ENCODE measurements at regions not wholly inside any gene's neighbourhood (a gene's known extent, or its start where the extent isn't known, plus 50 kb on each side); places are given as distances from the start of the nearest gene placed in this dataset.
"Not testable (repeated sequence)": the region's sequence is repeated elsewhere in the genome, so short reads cannot be mapped to it uniquely, and the experiment has no call there.

DNA sequence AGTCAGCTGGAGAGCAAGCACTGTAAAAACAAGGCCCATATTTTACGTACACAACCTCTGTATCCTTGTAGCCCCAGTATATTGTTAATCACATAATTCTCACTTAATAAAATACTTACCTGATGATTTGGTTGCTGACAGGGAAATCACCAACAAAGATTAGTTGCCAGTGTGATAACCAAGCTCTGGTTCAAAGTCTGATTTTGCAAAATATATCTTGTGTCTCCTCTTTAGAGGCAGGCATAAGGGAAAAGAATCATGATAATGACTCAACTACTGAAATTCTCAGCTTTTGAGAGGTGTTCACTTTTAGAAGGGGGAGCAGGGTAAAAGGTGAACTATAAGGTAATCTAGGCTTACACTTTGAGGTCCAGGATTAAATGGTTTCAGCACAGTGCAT lies 351.1 kb upstream of the CD180 start:
- Histone ChIP-seq H3K4me1 (ENCODE audit: control insufficient read depth, extremely low read depth, insufficient read depth, low read length) (peaks cover 5% of the 10 kb centered on the region), H4K20me1 (replicated peaks; ENCODE audit: control insufficient read depth, extremely low read depth, insufficient read depth, low read length) (no peaks in the 10 kb centered on the region), H3K79me2 (ENCODE audit: control insufficient read depth, insufficient read depth, low read length) (no peaks in the 10 kb centered on the region), H3K9ac (replicated peaks; ENCODE audit: extremely low read depth, insufficient read depth, low read length) (no peak overlapping the region), H3K4me2 (ENCODE audit: insufficient read depth, low read length) (no peak overlapping the region), H3K36me3 (ENCODE audit: control insufficient read depth in 2 of 2, extremely low read depth in 1 of 2, insufficient read depth in 2 of 2, low read length in 2 of 2) (no peaks in the 10 kb centered on the region), H3K27ac (ENCODE audit: insufficient read depth, low read depth, low read length) (no peak overlapping the region), H3K4me3 (replicated peaks in 1 of 3; ENCODE audit: insufficient read depth in 1 of 3, low read depth in 1 of 3, low read length in 3 of 3) (no peak overlapping the region), H3K9me3 (replicated peaks; ENCODE audit: control insufficient read depth, insufficient read depth, low read length) (no peaks in the 10 kb centered on the region), H3K27me3 (ENCODE audit: control insufficient read depth in 2 of 2, insufficient read depth in 2 of 2, low read length in 2 of 2) (no peaks in the 10 kb centered on the region), H2AFZ (ENCODE audit: low read depth, low read length) (no peak overlapping the region), H3K9me1 (replicated peaks; ENCODE audit: control insufficient read depth, extremely low read depth, insufficient read depth, low read length) (no peaks in the 10 kb centered on the region)
- TF ChIP-seq FOS (IDR thresholded peaks at IDR 0.05; ENCODE audit: borderline replicate concordance, insufficient read depth, low read length) = no peak
- TF ChIP-seq EZH2 (IDR thresholded peaks at IDR 0.05; ENCODE audit: borderline replicate concordance, low read depth, low read length, severe bottlenecking) = no peak
- TF ChIP-seq CTCF (IDR thresholded peaks at IDR 0.05; ENCODE audit: extremely low read depth in 1 of 2, insufficient read depth in 1 of 2, low read depth in 1 of 2, low read length in 2 of 2) = no peak
- TF ChIP-seq POLR2AphosphoS5 (IDR thresholded peaks at IDR 0.05; ENCODE audit: insufficient read depth, low read depth, low read length) = no peak
- no peak for TF ChIP-seq POLR2A (IDR thresholded peaks at IDR 0.05; ENCODE audit: low read depth, low read length)
- TF ChIP-seq MAX (IDR thresholded peaks at IDR 0.05; ENCODE audit: insufficient read depth, insufficient read length) = no peak
- no peak for TF ChIP-seq JUN (IDR thresholded peaks at IDR 0.05; ENCODE audit: borderline replicate concordance, insufficient read depth, insufficient read length, low read depth)
- TF ChIP-seq MYC (IDR thresholded peaks at IDR 0.05; ENCODE audit: low read depth, low read length) = no peak
- no TSS peak for BruUV-seq (replicated peaks)
- dilution Hi-C loops (cut with MboI; ENCODE audit: extremely low pct_ligation_motif_present, low sequenced_read_pairs) (no loop called here), intact Hi-C loops (cut with micrococcal nuclease) (no loop called here)
- ChIA-PET CTCF (no interaction called here), POLR2A (no interaction called here)
- FAIRE-seq (no peak), DNase-seq (ENCODE audit: low read depth, low spot score) (no peak)

- H3K9me1 ChIP-seq (replicated peaks; ENCODE audit: control insufficient read depth, extremely low read depth, insufficient read depth, low read length); H3K36me3 ChIP-seq (ENCODE audit: control insufficient read depth in 2 of 2, extremely low read depth in 1 of 2, insufficient read depth in 2 of 2, low read length in 2 of 2); DNase-seq (ENCODE audit: low read depth, low spot score); H3K9ac ChIP-seq (replicated peaks; ENCODE audit: extremely low read depth, insufficient read depth, low read length); H3K4me1 ChIP-seq (ENCODE audit: control insufficient read depth, extremely low read depth, insufficient read depth, low read length); H3K4me3 ChIP-seq (replicated peaks in 1 of 3; ENCODE audit: insufficient read depth in 1 of 3, low read depth in 1 of 3, low read length in 3 of 3); POLR2A ChIA-PET; H3K79me2 ChIP-seq (ENCODE audit: control insufficient read depth, insufficient read depth, low read length); FAIRE-seq; H3K27me3 ChIP-seq (ENCODE audit: control insufficient read depth in 2 of 2, insufficient read depth in 2 of 2, low read length in 2 of 2); CTCF ChIA-PET; H3K27ac ChIP-seq (ENCODE audit: insufficient read depth, low read depth, low read length); BruUV-seq (replicated peaks); H3K9me3 ChIP-seq (replicated peaks; ENCODE audit: control insufficient read depth, insufficient read depth, low read length); intact Hi-C loops (cut with micrococcal nuclease); H2AFZ ChIP-seq (ENCODE audit: low read depth, low read length); dilution Hi-C loops (cut with MboI; ENCODE audit: extremely low pct_ligation_motif_present, low sequenced_read_pairs); H3K4me2 ChIP-seq (ENCODE audit: insufficient read depth, low read length); H4K20me1 ChIP-seq (replicated peaks; ENCODE audit: control insufficient read depth, extremely low read depth, insufficient read depth, low read length): not testable (repeated sequence)
Observed at GRCh38 chr5:67544942-67545341, 348.3 kb upstream of the CD180 start.

Measured in endothelial cell of umbilical vein (primary cell).